Effector memory CD8-positive, alpha-beta T cell (primary cell): ENCODE measurements at regions not wholly inside any gene's neighbourhood (a gene's known extent, or its start where the extent isn't known, plus 50 kb on each side); places are given as distances from the start of the nearest gene placed in this dataset.

Experiments
- ATAC-seq: fragments of 150-1000 bp; cut with Tn5 transposase; replicated peaks from 2 replicates; pipeline ENCODE4 v1.10.0; 2021; ENCODE audit warnings: mild to moderate bottlenecking, moderate library complexity
- DNase-seq, 3 experiments: peaks; one replicate each; pipeline ENCODE4 v3.0.0; 2021
- H3K27ac Mint-ChIP-seq, 2 donors: one replicate each; pipeline ENCODE4 v1.8.0; 2022; ENCODE audit warnings: mild to moderate bottlenecking in 2 of 2, mixed read lengths in 2 of 2, moderate library complexity in 2 of 2
- H3K27me3 Mint-ChIP-seq, 2 donors: one replicate each; pipeline ENCODE4 v1.8.0; 2022; ENCODE audit warnings: mixed read lengths in 2 of 2
- H3K36me3 Mint-ChIP-seq: one replicate; pipeline ENCODE4 v1.8.0; 2022; ENCODE audit warnings: mild to moderate bottlenecking, moderate library complexity, mixed read lengths; ENCODE audit not compliant: insufficient read depth
- H3K4me1 Mint-ChIP-seq, 2 donors: one replicate each; pipeline ENCODE4 v1.8.0; 2022; ENCODE audit warnings: low read depth in 2 of 2, mixed read lengths in 2 of 2
- H3K4me3 Mint-ChIP-seq, 2 donors: one replicate each; pipeline ENCODE4 v1.8.0; 2022; ENCODE audit warnings: mild to moderate bottlenecking in 2 of 2, mixed read lengths in 2 of 2, moderate library complexity in 2 of 2
- H3K9me3 Mint-ChIP-seq, 2 donors: one replicate each; pipeline ENCODE4 v1.8.0; 2022; ENCODE audit warnings: mixed read lengths in 2 of 2

DNA sequence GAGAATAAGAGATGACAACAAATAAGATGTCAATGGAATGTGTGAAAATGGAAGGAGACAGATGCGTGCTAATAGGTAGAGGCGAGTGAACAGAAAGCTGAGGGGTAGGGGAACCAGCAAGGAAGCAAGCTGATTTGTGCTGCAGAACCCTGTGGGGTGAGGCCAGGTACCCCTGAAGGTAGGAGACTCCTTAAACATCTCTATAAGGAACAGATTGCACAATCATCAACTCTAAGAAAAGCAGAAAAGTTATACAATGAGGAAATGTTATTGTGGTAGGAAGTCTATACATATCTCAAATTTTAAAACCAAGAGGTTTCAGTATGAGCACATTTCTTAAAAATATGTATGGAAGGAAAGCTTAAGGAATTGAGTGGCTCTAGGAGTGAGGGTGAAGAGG, 315.0 kb upstream of the TPM1 start:
- Mint-ChIP-seq H3K36me3 (peaks cover 3% of the 10 kb centered on the region), H3K27ac (no peak overlapping the region), H3K27me3 (peaks cover 16 to 26% of the 10 kb centered on the region in 2 donors)

DNA sequence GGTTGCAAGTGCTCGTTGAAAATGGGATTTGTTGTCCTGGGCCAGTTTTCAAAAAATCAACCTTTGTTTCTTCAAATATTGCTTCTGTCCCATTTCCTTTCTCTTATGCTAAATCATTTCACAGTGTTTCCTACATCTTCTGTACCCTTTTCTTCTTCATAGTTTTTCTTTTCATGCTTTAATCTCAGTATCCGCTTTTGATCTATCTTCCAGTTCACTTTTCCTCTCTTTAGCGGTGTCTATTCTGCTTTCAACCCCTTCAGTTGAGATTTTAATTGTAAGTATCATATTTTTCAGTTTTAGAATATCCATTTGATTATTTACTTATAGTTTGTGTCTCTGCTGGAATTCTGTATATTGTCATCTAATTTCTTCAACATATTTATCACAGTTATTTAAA, 311.7 kb upstream of the TPM1 start:
- Mint-ChIP-seq H3K27ac (no peak overlapping the region), H3K4me1 (no peaks in the 10 kb centered on the region), H3K4me3 (no peak overlapping the region), H3K36me3 (peaks cover 3% of the 10 kb centered on the region), H3K27me3 (peaks cover 35 to 38% of the 10 kb centered on the region in 2 donors), H3K9me3 (no peaks in the 10 kb centered on the region)
- DNase-seq, result no peak
- ATAC-seq, result no peak

More for the DNA sequence above, 315.0 kb upstream of the TPM1 start:
- DNase-seq (no peak), ATAC-seq (no peak)
- Mint-ChIP-seq H3K4me3 (no peak overlapping the region), H3K4me1 (no peaks in the 10 kb centered on the region), H3K9me3 (no peaks in the 10 kb centered on the region)

GRCh38 chr15:62732078-62732477, 310.5 kb upstream of the TPM1 start:
- no peaks in the 10 kb centered on the region for H3K4me1 Mint-ChIP-seq
- no peak overlapping the region for H3K27ac Mint-ChIP-seq
- ATAC-seq (no peak), DNase-seq (no peak)
- no peaks in the 10 kb centered on the region for H3K9me3 Mint-ChIP-seq
- peaks cover 3% of the 10 kb centered on the region for H3K36me3 Mint-ChIP-seq
- H3K27me3 Mint-ChIP-seq, result peaks cover 44 to 46% of the 10 kb centered on the region in 2 donors
- H3K4me3 Mint-ChIP-seq, result no peak overlapping the region

DNA sequence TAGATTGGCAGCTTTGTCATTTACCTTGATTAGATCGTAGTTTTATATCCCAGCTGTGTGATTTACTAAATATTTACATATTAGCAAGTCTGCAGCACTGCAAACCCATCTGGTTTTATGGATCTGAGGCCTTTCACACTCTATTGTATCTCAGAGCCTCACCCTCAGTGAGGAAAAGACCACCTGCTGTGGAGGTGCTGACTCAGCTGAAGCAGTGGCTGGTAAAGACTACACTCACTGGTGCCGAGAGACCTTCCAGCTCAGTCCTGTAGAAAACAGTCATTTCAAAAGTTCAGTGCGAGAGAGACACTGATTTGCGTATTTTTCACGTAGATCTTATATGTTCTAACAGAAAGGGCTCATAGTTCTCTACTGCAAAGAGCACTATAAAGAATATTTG, 307.8 kb upstream of the TPM1 start:
- no peaks in the 10 kb centered on the region for H3K4me1 Mint-ChIP-seq
- no peaks in the 10 kb centered on the region for H3K9me3 Mint-ChIP-seq
- H3K27ac Mint-ChIP-seq, result no peak overlapping the region
- H3K36me3 Mint-ChIP-seq, result no peaks in the 10 kb centered on the region
- no peak overlapping the region for H3K4me3 Mint-ChIP-seq
- no peak for DNase-seq
- H3K27me3 Mint-ChIP-seq, result peaks cover 44 to 49% of the 10 kb centered on the region in 2 donors
- no peak for ATAC-seq

DNA sequence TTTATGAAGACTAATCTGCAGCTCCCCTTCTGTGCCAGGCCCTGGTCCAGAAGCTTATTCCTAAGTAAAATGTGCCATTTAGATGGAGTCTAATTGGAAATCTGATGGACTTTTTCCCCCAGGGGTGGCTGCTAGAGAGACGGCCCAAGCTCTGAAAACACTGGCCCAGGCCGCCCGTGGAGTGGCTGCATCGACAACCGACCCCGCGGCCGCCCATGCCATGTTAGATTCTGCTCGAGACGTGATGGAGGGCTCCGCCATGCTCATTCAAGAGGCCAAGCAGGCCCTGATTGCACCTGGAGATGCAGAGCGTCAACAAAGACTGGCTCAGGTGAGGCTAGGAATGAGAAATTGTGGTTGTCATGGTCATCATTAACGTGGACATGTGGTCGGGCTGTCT, 305.8 kb upstream of the TPM1 start:
- no peaks in the 10 kb centered on the region for H3K36me3 Mint-ChIP-seq
- no peaks in the 10 kb centered on the region for H3K4me1 Mint-ChIP-seq

GRCh38 chr15:62737551-62737950, 305.0 kb upstream of the TPM1 start:
- Mint-ChIP-seq H3K4me1 (peaks cover 0 to 6% of the 10 kb centered on the region in 2 donors), H3K4me3 (no peak overlapping the region), H3K36me3 (no peaks in the 10 kb centered on the region), H3K27ac (no peak overlapping the region), H3K9me3 (no peaks in the 10 kb centered on the region), H3K27me3 (peaks cover 27% of the 10 kb centered on the region in 2 donors)
- DNase-seq (no peak), ATAC-seq (no peak)

More for the DNA sequence above, 305.8 kb upstream of the TPM1 start:
- Mint-ChIP-seq H3K27ac (no peak overlapping the region), H3K27me3 (peaks cover 33 to 34% of the 10 kb centered on the region in 2 donors), H3K9me3 (no peaks in the 10 kb centered on the region), H3K4me3 (no peak overlapping the region)
- DNase-seq (no peak), ATAC-seq (no peak)

- Mint-ChIP-seq H3K4me3 (no peak overlapping the region), H3K9me3 (no peaks in the 10 kb centered on the region), H3K27ac (no peak overlapping the region), H3K36me3 (no peaks in the 10 kb centered on the region), H3K27me3 (peaks cover 17 to 18% of the 10 kb centered on the region in 2 donors), H3K4me1 (peaks cover 1 to 7% of the 10 kb centered on the region in 2 donors)
- no peak for DNase-seq
- ATAC-seq, result no peak
Observed at GRCh38 chr15:62739082-62739481, 303.5 kb upstream of the TPM1 start.

DNA sequence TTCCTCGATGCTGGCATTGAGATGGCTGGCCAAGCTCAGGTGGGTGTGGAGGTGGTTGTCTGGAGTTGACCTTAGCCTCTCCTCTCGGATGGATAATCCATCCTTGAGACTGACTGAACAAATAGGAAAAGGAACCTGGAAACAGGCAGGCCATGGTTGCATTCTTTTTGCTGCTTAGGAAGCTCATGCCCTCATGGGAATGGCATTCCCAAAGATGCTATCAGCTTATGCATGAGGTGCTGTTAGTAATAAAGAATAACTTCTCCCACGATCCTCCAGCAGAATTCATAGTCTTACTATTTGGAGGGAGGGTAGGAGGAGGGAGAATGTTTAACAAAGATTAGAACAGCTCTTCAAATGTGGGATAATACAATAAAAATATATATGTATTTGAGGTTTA, 303.0 kb upstream of the TPM1 start:
- ATAC-seq, result no peak
- no peak for DNase-seq
- Mint-ChIP-seq H3K27me3 (peaks cover 13 to 15% of the 10 kb centered on the region in 2 donors), H3K4me1 (peaks cover 1 to 7% of the 10 kb centered on the region in 2 donors), H3K4me3 (no peak overlapping the region), H3K36me3 (no peaks in the 10 kb centered on the region), H3K9me3 (no peaks in the 10 kb centered on the region), H3K27ac (no peak overlapping the region)

DNA sequence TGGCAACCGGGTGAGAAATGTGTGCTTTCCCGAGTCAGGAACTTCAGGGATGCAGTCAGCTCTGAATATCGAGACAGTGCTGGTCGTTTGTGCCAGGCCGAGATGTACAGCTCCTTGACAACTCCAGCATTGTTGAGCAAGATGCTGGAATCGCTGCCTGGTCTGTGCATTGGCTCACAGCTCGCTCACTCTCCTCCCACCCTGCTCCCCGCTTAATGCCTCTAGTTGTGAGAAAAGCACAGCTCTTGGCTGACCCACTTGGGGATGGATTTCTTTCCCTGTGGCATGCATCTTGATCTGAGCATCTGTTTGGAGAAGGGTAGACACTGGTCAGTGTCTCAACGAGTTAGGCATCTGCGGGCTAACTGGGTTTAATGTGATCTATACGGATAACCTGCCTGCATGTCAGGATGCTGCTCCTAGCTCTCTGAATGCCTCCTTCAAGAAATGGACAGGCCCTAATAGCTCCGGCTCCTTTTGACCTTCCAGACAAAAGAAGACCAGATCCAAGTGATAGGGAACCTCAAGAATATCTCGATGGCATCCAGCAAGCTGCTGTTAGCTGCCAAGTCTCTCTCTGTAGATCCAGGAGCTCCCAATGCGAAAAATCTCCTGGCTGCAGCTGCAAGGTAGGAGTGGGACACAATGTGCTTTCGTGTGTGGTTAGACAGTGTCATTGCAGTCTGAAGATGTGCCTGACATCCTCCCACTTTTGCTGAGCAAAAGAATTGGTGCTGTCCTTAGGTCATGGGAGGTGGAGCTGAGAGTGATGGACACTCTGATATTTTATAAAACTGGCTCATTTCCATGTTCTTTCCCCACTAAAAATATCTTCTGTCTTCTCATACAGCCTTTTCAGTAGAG, 302.2 kb upstream of the TPM1 start:
- Mint-ChIP-seq H3K27me3 (peaks cover 9 to 22% of the 10 kb centered on the region in 2 donors), H3K27ac (no peak overlapping the region), H3K4me3 (no peak overlapping the region), H3K4me1 (peaks cover 1 to 7% of the 10 kb centered on the region in 2 donors), H3K36me3 (no peaks in the 10 kb centered on the region), H3K9me3 (no peaks in the 10 kb centered on the region)
- DNase-seq (no peak), ATAC-seq (no peak)

DNA sequence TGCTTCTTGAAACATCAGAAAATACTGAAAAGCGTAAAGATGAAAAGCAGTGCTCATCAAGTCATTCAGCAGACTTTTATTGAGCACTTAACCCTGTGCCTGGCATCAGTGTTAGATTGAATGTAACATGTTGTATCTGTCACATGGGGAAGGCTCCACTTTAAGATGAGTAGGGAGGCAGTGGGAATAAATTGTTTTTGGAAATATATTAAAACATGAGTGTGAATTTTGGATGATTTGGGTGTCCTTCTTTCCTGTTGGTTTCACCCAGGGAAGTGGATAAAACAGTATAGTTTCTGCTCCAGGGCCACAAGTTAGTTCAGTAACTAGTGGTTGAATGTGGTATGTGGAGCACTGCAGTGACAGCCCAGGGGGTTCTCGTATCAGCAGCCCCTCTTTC, 301.4 kb upstream of the TPM1 start:
- Mint-ChIP-seq H3K4me3 (no peak overlapping the region), H3K27ac (no peak overlapping the region), H3K9me3 (no peaks in the 10 kb centered on the region), H3K36me3 (no peaks in the 10 kb centered on the region), H3K4me1 (peaks cover 1 to 7% of the 10 kb centered on the region in 2 donors), H3K27me3 (peaks cover 8 to 28% of the 10 kb centered on the region in 2 donors)
- no peak for ATAC-seq
- DNase-seq, result no peak

DNA sequence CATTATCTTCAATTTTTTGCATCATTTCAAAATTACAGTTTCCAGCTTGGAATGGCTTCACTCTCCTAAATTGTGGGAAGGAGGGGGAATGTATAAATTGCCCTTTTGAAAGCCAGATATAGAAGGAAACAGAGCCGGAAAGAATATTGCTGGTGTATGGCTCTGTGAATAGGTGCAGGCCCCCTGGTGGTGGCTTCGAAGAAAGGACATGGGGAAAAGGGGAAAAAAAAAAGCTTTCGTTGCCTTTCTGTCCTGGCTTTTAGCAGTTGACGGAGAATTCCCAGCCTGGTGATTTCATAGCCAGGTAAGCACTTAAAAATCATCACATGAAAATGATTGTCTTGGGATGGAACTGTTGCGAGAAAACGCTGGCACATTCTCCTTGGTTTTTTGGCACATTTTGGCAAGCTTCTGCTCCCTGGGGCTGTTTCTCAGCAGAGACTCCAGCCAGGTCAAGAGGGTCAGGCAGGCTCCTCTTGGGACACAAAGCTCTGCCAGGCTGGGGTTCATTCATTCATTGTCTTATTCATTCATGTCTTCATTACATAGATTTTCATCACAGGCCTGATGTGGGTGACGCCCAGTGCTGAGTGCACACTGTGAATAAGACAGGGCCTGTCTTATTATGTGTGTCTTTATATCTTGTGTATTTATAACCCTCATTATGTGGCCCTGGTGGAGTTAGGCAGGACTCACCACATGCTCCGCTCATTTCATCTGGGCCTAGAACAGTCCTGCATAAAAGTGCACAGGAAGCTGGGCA, 300.0 kb upstream of the TPM1 start:
- Mint-ChIP-seq H3K4me3 (peak overlapping the region in 1 of 2 donors; percentile 40), H3K9me3 (no peaks in the 10 kb centered on the region), H3K27me3 (peaks cover 4 to 28% of the 10 kb centered on the region in 2 donors), H3K4me1 (peaks cover 1 to 7% of the 10 kb centered on the region in 2 donors), H3K36me3 (no peaks in the 10 kb centered on the region), H3K27ac (peak overlapping the region in 1 of 2 donors; percentile 22)
- DNase-seq (peak; percentile 7 to 12 (median 9)), ATAC-seq (no peak)

DNA sequence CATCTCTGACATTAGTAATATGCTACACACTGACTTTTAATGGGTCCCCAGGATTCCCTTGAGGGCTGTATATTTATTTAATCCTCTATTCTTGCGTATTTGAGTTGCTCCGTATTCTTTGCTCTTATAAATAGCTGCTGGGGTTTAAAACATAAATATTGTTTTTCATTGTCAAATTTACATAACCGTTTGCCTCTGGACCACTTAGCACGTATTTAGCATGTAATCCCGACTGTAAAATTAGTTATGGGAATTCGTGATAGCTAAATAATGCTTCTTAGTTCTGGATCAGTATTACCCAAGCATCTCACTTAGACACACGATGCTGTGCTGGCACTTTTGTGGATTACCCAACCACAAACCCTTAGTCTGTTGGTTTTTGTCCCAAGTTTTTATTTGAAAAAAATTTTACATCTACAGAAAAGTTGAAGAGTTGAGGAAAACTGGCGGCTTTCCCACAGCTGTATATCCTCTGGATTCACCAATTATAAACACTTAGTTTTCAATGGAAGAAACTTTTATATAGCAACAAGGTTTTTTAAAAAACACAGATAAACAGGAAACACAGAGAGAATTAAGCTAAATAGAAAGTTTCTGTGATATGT, 296.8 kb upstream of the TPM1 start:
- H3K27ac Mint-ChIP-seq, result no peak overlapping the region
- H3K9me3 Mint-ChIP-seq, result no peaks in the 10 kb centered on the region
- no peak for ATAC-seq
- no peaks in the 10 kb centered on the region for H3K36me3 Mint-ChIP-seq
- peaks cover 1 to 7% of the 10 kb centered on the region in 2 donors for H3K4me1 Mint-ChIP-seq
- H3K4me3 Mint-ChIP-seq, result no peak overlapping the region
- H3K27me3 Mint-ChIP-seq, result peaks cover 20 to 34% of the 10 kb centered on the region in 2 donors
- DNase-seq, result no peak

DNA sequence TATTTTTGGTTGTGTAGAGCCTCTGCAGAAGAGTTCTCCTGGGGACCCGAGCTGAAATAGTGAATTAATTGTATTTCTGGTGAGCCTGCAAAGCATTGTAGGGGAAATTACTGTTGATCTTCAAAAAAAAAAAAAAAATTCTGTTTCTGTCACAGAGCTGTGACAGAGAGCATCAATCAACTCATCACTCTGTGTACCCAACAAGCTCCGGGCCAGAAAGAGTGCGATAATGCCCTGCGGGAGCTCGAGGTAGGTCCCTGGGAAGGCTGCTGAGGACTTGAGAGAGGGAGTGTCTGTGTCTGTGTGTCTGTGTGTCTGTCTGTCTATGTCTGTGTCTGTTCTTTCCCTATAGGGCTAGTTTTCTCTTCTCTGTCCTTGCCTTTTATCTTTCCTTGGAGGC, 294.4 kb upstream of the TPM1 start:
- H3K27me3 Mint-ChIP-seq, result peaks cover 40 to 49% of the 10 kb centered on the region in 2 donors
- ATAC-seq (no peak), DNase-seq (no peak)
- no peaks in the 10 kb centered on the region for H3K4me1 Mint-ChIP-seq
- no peak overlapping the region for H3K4me3 Mint-ChIP-seq
- no peak overlapping the region for H3K27ac Mint-ChIP-seq
- no peaks in the 10 kb centered on the region for H3K9me3 Mint-ChIP-seq
- no peaks in the 10 kb centered on the region for H3K36me3 Mint-ChIP-seq
